ENCODE measurements at regions not wholly inside any gene's neighbourhood (a gene's known extent, or its start where the extent isn't known, plus 50 kb on each side); places are given as distances from the start of the nearest gene placed in this dataset.

DNA sequence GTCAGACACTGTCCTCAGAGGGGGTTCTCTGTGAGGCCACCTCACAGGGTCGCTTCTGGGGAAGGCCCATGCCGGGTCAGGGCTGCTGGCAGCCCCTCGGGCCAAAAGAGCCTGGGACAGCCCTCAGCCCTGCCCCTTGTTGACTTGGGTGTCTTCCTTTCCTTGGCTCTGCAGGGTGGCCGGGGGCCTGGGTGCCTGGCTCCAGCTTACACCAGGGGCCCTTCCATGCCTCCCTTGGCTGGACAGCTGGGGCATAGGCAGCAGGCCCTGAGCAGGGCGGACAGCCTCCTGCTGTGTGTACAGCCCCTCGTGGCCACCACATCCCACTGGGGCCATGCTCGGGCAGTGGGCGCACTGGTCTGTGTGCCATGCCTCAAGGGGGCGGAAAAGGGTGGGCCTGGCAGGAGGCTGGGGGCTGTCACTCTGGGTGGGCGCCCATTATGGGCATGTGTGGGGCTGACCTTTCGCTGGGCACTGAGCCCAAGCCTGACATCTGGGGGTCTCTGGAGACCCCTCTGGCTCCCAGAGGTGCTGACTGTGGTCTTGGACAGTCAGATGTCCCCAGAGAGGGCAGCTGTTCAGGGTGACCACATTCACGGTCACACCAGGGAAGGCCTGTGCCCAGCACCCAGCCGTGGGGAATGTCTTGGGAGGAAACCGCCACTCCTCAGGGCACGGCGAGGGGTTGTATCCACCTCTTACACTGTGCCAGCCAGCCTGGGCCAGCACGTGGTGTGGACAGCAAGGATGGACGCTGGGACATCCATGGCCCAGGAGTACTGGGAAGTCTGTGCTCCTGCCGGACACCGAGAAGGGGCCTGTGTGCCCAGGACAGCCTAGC, 313.3 kb downstream of the TMEM121 start:
- TF ChIP-seq, protein P1, sequence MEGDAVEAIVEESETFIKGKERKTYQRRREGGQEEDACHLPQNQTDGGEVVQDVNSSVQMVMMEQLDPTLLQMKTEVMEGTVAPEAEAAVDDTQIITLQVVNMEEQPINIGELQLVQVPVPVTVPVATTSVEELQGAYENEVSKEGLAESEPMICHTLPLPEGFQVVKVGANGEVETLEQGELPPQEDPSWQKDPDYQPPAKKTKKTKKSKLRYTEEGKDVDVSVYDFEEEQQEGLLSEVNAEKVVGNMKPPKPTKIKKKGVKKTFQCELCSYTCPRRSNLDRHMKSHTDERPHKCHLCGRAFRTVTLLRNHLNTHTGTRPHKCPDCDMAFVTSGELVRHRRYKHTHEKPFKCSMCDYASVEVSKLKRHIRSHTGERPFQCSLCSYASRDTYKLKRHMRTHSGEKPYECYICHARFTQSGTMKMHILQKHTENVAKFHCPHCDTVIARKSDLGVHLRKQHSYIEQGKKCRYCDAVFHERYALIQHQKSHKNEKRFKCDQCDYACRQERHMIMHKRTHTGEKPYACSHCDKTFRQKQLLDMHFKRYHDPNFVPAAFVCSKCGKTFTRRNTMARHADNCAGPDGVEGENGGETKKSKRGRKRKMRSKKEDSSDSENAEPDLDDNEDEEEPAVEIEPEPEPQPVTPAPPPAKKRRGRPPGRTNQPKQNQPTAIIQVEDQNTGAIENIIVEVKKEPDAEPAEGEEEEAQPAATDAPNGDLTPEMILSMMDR (conservative IDR thresholded peaks at IDR 0.05; ENCODE audit: low read depth) = no peak
- H3K27ac ChIP-seq = no peak overlapping the region
- POLR2A ChIA-PET (ENCODE audit: low non-redundant PET) = no interaction called here
- DNase-seq (ENCODE audit: low spot score) = no peak
- CTCF ChIA-PET = no interaction called here

- TF ChIP-seq, protein P1 (conservative IDR thresholded peaks at IDR 0.05; ENCODE audit: low read depth) = no peak
- ChIA-PET POLR2A (ENCODE audit: low non-redundant PET) (no interaction called here), CTCF (no interaction called here)
- DNase-seq (ENCODE audit: low spot score) = no peak
- H3K27ac ChIP-seq = no peak overlapping the region
These were observed 314.1 kb downstream of the TMEM121 start for GRCh38 chr14:105840266-105841021.

DNA sequence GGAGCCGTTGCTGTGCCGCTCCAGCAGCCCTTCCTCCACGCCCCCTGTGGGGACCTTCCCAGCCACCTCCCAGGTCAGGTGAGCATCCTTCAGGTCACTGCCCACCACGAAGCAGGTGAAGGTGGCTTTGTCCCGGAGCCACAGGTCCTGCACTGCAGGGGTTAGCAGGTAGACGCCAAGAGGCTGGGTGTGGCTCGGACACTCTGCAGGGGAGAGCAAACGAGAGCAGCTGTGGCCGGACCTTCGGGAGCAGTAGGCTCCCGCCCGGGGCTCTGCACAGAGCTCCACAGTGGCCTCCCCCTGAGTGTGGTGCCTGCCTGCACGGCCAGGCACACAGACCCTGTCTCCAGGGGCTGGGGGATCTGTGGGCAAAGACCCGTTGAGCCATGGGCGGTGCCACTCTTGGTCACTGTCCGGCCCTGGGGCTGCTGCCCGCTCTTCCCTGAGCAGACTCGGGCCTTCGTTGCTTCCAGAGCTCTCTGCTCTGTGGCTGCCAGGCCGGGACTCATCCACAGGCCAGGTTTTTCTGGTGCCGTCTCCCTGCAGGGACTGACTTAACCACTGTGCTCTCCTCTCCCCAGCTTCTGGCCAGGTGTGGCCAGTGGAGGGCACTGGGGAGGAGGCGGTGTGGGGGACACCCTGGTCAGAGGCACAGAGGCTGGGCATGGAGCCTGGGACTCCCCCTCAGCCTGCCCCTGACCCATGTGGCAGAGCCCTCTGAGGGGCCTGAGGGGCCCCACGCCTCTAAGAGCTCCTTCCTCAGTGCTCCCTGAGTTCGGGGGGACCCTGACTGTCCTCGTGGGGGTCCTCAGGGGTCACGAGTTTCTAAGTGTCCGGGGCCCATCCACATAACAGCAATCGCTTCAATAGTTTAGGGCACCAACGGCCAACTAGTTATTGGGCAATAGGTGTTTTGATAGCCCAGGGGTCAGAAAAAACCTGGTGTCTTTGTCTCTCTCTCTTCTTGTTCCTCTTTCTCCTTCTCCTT, 314.9 kb downstream of the TMEM121 start:
- POLR2A ChIA-PET (ENCODE audit: low non-redundant PET) = no interaction called here
- no peak overlapping the region for H3K27ac ChIP-seq
- TF ChIP-seq, protein P1 (conservative IDR thresholded peaks at IDR 0.05; ENCODE audit: low read depth) = no peak
- no peak for DNase-seq (ENCODE audit: low spot score)
- CTCF ChIA-PET = no interaction called here

DNA sequence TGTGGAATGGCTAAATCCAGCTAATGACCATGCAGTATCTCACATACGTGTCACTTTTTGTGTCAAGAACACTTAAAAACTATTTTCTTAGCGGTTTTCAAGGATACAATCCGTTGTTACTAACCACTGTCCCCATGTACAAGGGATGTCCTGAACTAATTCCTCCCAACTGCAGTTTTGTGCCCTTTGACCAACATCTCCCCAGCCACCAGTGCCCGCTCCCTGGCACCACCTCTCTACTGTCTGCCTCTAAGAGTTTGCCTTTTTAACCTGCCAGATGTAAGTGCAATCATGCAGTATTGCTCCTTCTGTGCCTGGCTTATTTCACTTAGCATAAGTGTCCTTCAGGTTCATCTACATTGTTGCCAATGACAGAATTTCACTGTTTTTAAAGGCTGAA, 315.7 kb downstream of the TMEM121 start:
- POLR2A ChIA-PET (ENCODE audit: low non-redundant PET) = no interaction called here

DNA sequence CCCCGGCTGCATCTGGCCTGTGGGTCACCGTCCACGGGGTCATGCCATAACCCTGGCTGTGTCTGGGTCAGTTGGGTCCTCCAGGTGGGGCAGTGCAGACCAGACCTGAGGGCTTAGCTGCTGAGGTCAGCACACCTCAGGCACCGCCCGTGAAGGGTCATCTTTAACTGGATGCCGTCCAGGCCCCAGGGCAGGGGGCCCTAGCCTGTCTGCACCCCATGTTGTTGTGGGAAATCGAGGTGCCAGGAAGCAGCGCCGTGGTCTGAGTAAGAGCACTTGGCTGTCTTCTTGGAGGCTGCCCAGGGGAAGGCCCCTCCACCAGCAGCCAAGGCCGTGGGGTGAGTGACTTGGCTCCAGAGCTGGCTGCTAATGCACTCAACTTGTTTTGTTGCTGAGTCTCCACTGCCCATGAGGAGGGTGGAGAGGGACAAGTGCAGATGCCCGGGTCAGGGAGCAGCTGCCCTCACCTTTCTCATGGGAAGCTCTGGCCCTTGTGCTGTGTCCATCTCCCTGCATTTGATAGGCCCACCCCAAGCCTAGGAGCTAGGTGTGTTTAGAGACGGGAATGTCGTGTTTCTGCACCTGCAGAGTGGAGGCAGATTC, 317.2 kb downstream of the TMEM121 start:
- CTCF ChIA-PET = no interaction called here
- no peak overlapping the region for H3K27ac ChIP-seq
- POLR2A ChIA-PET (ENCODE audit: low non-redundant PET) = no interaction called here
- no peak for DNase-seq (ENCODE audit: low spot score)
- TF ChIP-seq, protein P1 (conservative IDR thresholded peaks at IDR 0.05; ENCODE audit: low read depth) = no peak

More for the DNA sequence above, 315.7 kb downstream of the TMEM121 start:
- CTCF ChIA-PET = no interaction called here
- TF ChIP-seq, protein P1 (conservative IDR thresholded peaks at IDR 0.05; ENCODE audit: low read depth) = no peak
- no peak for DNase-seq (ENCODE audit: low spot score)
- no peak overlapping the region for H3K27ac ChIP-seq
